ENCODE measurements at regions not wholly inside any gene's neighbourhood (a gene's known extent, or its start where the extent isn't known, plus 50 kb on each side); places are given as distances from the start of the nearest gene placed in this dataset.

- TF ChIP-seq ESRRG (CRISPR knock-in tag; IDR thresholded peaks at IDR 0.05) (no peak), ZFP30 (CRISPR knock-in tag; IDR thresholded peaks at IDR 0.05) (no peak), POU6F1 (CRISPR knock-in tag; IDR thresholded peaks at IDR 0.05; ENCODE audit: borderline replicate concordance, low read depth) (no peak), PATZ1 (CRISPR knock-in tag; IDR thresholded peaks at IDR 0.05; ENCODE audit: borderline replicate concordance) (no peak), CREB5 (CRISPR knock-in tag; IDR thresholded peaks at IDR 0.05; ENCODE audit: low read depth) (no peak)
These were observed 1118.2 kb downstream of the BRD1 start for GRCh38 chr22:48709453-48709852.

Data from SK-N-SH treated with all-trans-retinoic acid at 6 μM for 48 hours (cell line).